Right cardiac atrium (tissue), 5 donors: ENCODE measurements at regions not wholly inside any gene's neighbourhood (a gene's known extent, or its start where the extent isn't known, plus 50 kb on each side); places are given as distances from the start of the nearest gene placed in this dataset.
"Not testable (repeated sequence)": the region's sequence is repeated elsewhere in the genome, so short reads cannot be mapped to it uniquely, and the experiment has no call there.

ENCODE experiments used
- ATAC-seq, 2 donors: fragments of 200-7000 bp; cut with Tn5 transposase; one replicate each; pipeline versions ENCODE4 v1.8.0 to v1.9.1; 2020; ENCODE audit warnings: moderate library complexity in 2 of 2, mild to moderate bottlenecking in 1 of 2
- DNase-seq, 3 donors: peaks; one replicate each; pipeline ENCODE4 v3.0.0-alpha.2; 2020
- H3K27ac ChIP-seq: one replicate; pipeline ENCODE4 v1.5.1; 2013; ENCODE audit warnings: mild to moderate bottlenecking, low read length, control low read depth, moderate library complexity
- H3K27me3 ChIP-seq: one replicate; pipeline ENCODE4 v1.6.1; 2013; ENCODE audit not compliant: control insufficient read depth, insufficient read depth
- H3K4me1 ChIP-seq: one replicate; pipeline ENCODE4 v1.6.1; 2013; ENCODE audit warnings: low read length; ENCODE audit not compliant: control insufficient read depth, insufficient read depth
- H3K4me3 ChIP-seq: one replicate; pipeline ENCODE4 v1.5.1; 2013; ENCODE audit warnings: low read length, control low read depth
- H3K9me3 ChIP-seq: one replicate; pipeline ENCODE4 v1.6.1; 2013; ENCODE audit warnings: low read length; ENCODE audit not compliant: control insufficient read depth
- WGBS: extraction: QIAGEN DNeasy Blood & Tissue Kit; methylation state at CpG from one replicate; pipeline ENCODE4 v1.1.7; 2013; 5-methylcytosine and 5-hydroxymethylcytosine counted together
- intact Hi-C, 4 donors: fragments of 100-400 bp; cut with DNase I; formaldehyde crosslinking; loops; one replicate each; pipeline versions ENCODE4 v1.11.0 to v1.14.0; 2022 to 2023
- donor health status: healthy with polysubstance abuse.
- donor health status: DM: no; HTN: yes; CAD: no.
- donor health status: DM: no; HTN: no; CAD: no.
- donor health status: DM: no; HTN: yes; CAD: no; lungs with severe emphysema.
- donor health status: DM: yes; HTN: yes; CAD: no.

- H3K4me1 ChIP-seq, H3K9me3 ChIP-seq, H3K27me3 ChIP-seq, intact Hi-C loops, H3K4me3 ChIP-seq, DNase-seq, ATAC-seq, H3K27ac ChIP-seq: not testable (repeated sequence)
- 93% methylated on average over 19 of the region's 19 CpGs for WGBS
Observed at GRCh38 chr3:195647912-195648702, 64.4 kb upstream of the APOD start.

DNA sequence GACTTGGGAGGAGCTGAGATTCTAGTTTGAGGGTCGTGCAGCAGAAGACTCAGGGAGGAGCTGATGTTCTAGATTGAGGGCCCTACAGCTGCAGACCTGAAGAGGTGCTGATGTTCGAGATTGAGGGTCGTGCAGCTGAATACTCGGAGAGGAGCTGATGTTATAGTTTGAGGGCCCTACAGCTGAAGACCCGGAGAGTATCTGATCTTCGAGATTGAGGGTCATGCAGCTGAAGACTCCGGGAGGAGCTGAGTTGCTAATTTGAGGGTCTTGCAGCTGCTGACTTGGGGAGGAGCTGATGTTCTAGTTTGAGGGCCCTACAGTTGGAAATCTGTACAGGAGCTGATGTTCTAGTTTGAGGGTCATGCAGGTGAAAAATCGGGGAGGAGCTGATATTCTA, 62.1 kb upstream of the APOD start:
- DNase-seq, H3K27me3 ChIP-seq, intact Hi-C loops, H3K9me3 ChIP-seq, H3K27ac ChIP-seq, H3K4me3 ChIP-seq, ATAC-seq, H3K4me1 ChIP-seq: not testable (repeated sequence)
- 90% methylated on average over 8 of the region's 8 CpGs for WGBS

- ATAC-seq, H3K4me3 ChIP-seq, H3K9me3 ChIP-seq, H3K27ac ChIP-seq, H3K4me1 ChIP-seq, intact Hi-C loops, H3K27me3 ChIP-seq: not testable (repeated sequence)
- peak in 1 of 3 donors; percentile 50 for DNase-seq
- 82% methylated on average over 11 of the region's 11 CpGs for WGBS
Observed at GRCh38 chr3:195643245-195643644, 59.5 kb upstream of the APOD start.

GRCh38 chr3:195642311-195642710, 58.6 kb upstream of the APOD start:
- H3K4me3 ChIP-seq, H3K27ac ChIP-seq, H3K27me3 ChIP-seq, intact Hi-C loops, ATAC-seq, H3K4me1 ChIP-seq, H3K9me3 ChIP-seq: not testable (repeated sequence)
- WGBS = 81% methylated on average over 15 of the region's 15 CpGs
- DNase-seq = peak in 1 of 3 donors; percentile 32

DNA sequence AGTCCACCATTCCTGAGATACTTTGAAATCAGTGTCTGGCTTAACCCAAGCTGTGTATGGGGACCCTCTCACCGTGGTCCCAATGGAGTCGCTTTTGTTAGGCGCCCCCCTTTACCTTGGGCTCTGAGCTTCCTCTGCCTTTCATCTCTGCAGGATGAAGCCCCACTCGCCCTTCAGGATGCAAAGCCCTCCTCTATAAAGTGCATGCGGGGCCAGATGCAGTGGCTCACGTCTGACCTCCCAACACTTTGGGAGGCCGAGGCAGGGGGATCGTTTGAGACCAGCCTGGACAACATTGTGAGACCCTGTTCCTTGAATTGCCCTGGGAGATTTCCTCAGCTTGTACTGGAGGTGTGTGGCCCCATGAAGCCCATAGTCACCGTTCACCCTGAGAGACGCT, 54.7 kb upstream of the APOD start:
- H3K4me1 ChIP-seq, intact Hi-C loops, H3K4me3 ChIP-seq, DNase-seq, H3K27me3 ChIP-seq, H3K9me3 ChIP-seq, H3K27ac ChIP-seq, ATAC-seq: not testable (repeated sequence)
- WGBS = 90% methylated on average over 9 of the region's 10 CpGs

DNA sequence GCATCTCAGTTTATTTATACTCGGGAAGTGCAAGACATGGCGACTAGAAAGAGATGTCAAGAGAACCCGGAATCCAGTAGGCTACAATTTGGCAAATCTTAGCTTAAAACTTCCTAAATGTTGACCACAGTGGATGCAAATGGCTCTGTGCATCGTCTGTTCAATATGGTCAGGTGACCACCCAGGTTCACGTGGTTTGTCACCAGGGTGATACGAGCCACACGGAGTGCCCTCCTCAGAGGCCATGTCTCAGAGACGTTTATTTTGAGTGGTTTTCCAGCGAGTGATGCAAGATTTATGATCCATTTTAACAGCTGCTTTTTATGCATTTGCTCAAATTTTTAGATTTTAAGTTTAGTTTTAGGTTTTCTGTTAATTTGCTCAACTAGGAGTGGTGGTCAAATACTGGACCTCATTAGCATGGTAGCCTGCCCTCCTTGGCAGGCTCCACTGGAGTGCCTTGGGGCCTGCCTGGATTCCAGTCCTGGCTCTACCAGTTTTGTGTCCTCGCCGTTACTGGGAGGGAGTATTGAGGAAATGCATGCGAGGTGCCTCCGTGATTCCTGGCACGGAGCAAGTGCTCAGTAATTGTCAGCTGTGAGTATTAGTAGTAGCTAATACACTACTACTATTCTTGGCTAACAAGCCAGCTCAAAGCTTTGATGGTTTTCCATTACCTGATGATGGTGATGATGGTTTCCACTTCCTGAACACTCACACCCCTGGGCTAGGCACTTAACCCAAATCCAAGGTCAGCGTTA, 53.9 kb upstream of the APOD start:
- DNase-seq, intact Hi-C loops, H3K4me3 ChIP-seq, ATAC-seq, H3K4me1 ChIP-seq, H3K27ac ChIP-seq, H3K9me3 ChIP-seq, H3K27me3 ChIP-seq: not testable (repeated sequence)
- WGBS = 79% methylated on average over 15 of the region's 15 CpGs

DNA sequence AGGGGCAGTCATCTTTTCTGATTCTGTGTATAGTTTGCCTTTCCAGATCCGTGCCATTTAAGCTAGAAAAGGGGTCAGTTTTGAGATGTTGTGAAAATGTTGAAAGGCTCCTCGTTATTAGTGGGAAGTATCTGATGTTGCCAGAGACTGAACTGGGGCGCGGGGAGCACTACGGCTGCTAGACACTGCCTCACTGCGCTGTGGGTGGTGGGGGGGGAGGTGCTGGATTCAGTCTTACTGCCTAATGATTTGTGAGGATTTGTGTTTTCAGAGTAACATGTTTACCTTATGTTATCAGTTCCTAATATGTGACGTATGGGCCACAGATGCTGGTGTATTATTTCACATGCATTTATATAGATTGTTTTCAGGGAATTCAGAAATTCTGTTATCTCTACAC, 53.3 kb upstream of the APOD start:
- ATAC-seq, intact Hi-C loops, H3K27ac ChIP-seq, H3K27me3 ChIP-seq, DNase-seq, H3K4me1 ChIP-seq, H3K9me3 ChIP-seq, H3K4me3 ChIP-seq: not testable (repeated sequence)
- WGBS = 91% methylated on average over 4 of the region's 7 CpGs

- H3K4me3 ChIP-seq, intact Hi-C loops, H3K4me1 ChIP-seq, ATAC-seq, H3K27me3 ChIP-seq, H3K27ac ChIP-seq, H3K9me3 ChIP-seq: not testable (repeated sequence)
- 69% methylated on average over 19 of the region's 21 CpGs for WGBS
- peak; percentile 48 to 65 (median 64) for DNase-seq
Observed at GRCh38 chr3:195635898-195636685, 52.4 kb upstream of the APOD start.

DNA sequence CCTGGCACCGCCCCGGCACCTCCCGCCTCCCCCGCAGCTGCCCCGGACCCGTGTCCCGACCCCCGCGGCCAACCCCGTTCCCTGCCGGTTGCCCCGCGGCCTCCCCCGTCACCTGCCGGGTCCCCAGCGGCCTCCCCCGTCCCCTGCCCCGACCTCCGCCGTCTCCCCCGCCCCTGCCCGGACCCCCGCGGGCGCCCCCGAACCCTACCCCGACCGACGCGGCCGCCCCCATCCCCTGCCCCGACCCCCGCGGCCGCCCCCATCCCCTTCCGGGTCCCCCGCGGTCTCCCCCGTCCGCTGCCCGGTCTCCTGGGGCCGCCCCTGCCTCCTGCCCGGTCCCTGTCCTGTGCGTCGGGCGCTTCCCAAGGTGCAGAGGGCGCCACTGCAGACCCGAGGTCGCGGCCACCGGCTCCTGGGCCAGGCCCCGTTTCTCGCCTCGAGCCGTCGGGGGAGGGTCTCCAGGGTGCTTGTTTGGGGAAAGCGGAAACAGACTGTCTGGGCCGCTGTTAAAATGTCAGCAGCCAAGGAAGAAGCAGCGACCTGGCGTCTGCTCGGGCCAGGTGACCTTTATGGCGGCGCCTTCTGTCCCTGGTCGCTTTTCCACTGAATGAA, 51.6 kb upstream of the APOD start:
- H3K9me3 ChIP-seq, H3K27ac ChIP-seq, H3K4me3 ChIP-seq, intact Hi-C loops, DNase-seq, ATAC-seq, H3K4me1 ChIP-seq, H3K27me3 ChIP-seq: not testable (repeated sequence)
- 7% methylated on average over 13 of the region's 64 CpGs for WGBS

- intact Hi-C loops, H3K9me3 ChIP-seq, H3K4me3 ChIP-seq, H3K27ac ChIP-seq, H3K27me3 ChIP-seq, H3K4me1 ChIP-seq, DNase-seq: not testable (repeated sequence)
- peak; percentile 97 for ATAC-seq
- WGBS = under 1% methylated on average over 17 of the region's 70 CpGs
Observed at GRCh38 chr3:195634426-195635261, 50.9 kb upstream of the APOD start.
